Stimulated activated CD8-positive, alpha-beta memory T cell treated with anti-CD3 and anti-CD28 coated beads, Interleukin-4, amount 100 ng/mL, for 4 hours (primary cell): ENCODE measurements at regions not wholly inside any gene's neighbourhood (a gene's known extent, or its start where the extent isn't known, plus 50 kb on each side); places are given as distances from the start of the nearest gene placed in this dataset.

Experiments
- DNase-seq, 2 donors: peaks; one replicate each; pipeline ENCODE4 v3.0.0-alpha.2; 2020; ENCODE audit warnings: low read depth in 2 of 2, low spot score in 1 of 2

- DNase-seq = no peak
Measured at GRCh38 chr15:85976986-85977385, 102.7 kb upstream of the AGBL1 start.

- no peak for DNase-seq
Measured at GRCh38 chr15:85977586-85977985, 102.1 kb upstream of the AGBL1 start.

GRCh38 chr15:85979929-85980328, 99.7 kb upstream of the AGBL1 start:
- DNase-seq = no peak

- no peak for DNase-seq
Measured at GRCh38 chr15:85980946-85981345, 98.7 kb upstream of the AGBL1 start.

GRCh38 chr15:85984241-85984640, 95.4 kb upstream of the AGBL1 start:
- DNase-seq = no peak

DNA sequence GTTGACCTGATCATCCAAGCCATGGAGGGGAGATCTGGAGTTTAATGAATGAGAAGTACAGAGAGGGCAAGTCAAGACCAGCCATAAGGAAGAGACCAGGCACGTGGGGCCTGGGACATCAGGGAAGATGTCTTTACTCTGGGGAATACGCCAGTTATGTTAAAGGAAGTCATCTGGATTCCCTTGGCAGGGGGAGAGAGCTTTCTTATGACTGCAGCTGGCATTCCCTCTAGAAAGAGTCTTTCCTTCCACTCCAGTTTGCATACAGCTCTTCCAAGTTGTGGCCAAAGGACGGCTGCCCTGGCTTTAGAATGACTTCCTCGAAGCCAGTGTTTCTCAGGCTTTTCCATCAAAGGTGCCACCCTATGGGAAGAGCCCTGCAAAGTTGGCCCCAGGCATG, 93.6 kb upstream of the AGBL1 start:
- DNase-seq = no peak

DNA sequence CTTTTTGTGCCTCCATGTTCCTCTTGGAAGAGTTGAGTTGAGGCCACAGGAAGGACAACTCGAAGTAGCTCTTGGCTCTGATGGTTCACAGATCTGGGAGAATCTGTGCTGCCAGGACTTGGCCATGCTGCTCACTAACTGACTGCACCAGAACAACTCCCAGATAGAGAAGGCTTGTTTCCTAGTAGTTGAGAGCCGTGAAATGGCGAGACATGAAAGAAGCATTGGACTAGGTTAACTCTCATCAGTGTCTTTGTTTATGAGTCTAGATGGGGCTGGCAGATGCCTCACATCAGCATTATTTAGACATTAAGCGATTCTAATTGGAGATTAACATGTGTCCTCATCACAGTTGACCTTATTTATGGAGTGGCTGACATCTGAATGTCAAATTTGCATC, 92.9 kb upstream of the AGBL1 start:
- DNase-seq = no peak

- no peak for DNase-seq
Measured at GRCh38 chr15:85988741-85989140, 90.9 kb upstream of the AGBL1 start.

DNA sequence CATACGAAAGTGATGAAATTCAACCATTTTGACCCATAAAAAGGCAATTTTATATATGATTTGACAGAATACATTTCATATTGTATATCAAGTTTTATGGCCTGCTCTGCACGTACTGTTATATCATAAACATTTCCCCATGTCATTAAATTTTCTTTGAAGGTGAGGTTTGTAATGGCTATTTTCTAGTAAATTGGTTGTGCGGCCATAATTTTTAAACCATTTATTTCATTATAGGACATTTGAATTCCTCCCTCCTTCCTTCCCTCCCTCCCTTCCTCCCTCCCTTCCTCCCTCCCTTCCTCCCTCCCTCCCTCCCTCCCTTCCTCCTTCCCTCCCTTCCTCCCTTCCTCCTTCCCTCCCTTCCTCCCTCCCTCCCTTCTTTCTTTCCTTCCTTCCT, 87.4 kb upstream of the AGBL1 start:
- DNase-seq = no peak

GRCh38 chr15:85993116-85993515, 86.6 kb upstream of the AGBL1 start:
- no peak for DNase-seq

DNA sequence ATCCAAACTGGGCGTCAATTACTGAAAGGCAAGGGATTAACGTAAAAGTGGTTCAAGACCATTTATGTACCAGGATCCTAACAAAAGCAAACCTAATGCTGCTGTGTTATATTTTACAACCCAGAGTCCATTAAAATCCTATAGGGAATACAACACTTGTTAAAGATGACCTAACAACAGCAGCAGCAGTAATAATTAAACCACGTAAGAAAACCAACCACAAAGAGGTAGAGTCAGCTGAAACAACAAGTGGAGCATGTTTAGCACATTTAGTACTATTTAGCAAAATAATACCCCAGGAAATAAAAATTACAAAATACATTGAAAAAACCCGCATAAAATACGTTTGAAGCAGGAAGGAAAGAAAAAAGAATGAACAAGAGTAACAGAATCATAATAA, 82.1 kb upstream of the AGBL1 start:
- DNase-seq = no peak

DNA sequence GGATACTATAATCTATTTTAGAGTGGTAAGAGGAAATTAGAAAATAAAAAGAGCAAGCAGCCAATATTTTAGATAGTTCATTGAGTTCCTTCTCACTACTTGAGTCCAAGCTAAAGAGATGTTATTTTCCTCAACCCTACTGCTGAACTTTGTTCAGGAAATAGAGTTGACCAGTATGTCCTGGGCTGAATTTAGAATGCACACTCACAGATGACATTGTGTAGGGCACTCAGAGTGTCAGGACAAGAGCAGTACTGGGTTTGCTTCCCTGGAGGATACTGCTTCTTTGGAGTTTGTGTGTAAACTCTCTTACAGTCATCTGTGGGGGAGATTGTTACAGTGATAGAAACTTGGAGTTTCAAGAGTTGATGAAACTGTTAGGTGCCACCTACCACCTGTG, 80.0 kb upstream of the AGBL1 start:
- no peak for DNase-seq

- no peak for DNase-seq
Measured at GRCh38 chr15:86001200-86001599, 78.5 kb upstream of the AGBL1 start.

- DNase-seq = no peak
Measured at GRCh38 chr15:86002444-86002843, 77.2 kb upstream of the AGBL1 start.

DNA sequence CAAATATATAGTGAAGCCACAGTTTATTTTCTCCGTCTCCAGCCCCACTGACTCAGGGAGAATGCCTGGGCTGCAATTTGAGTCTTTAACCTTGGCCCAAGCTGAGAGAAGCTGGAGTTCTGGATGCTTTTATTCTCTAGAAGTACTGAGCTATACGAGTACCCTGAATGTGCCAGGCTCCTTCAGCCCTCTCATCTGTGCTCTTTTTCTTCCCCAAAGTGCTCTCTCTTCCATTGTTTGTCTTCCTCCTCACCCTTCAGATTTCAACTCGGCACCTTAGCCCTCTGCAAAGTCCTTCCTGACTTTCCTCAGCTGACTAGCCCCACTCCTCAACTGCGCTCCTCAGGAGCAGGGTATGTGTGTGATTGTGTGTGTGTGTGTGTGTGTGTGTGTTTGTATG, 75.6 kb upstream of the AGBL1 start:
- no peak for DNase-seq

GRCh38 chr15:86006546-86006945, 73.1 kb upstream of the AGBL1 start:
- DNase-seq = no peak

GRCh38 chr15:86009727-86010126, 69.9 kb upstream of the AGBL1 start:
- DNase-seq = no peak

- no peak for DNase-seq
Measured at GRCh38 chr15:86010398-86010797, 69.3 kb upstream of the AGBL1 start.

- DNase-seq = no peak
Measured at GRCh38 chr15:86010891-86011290, 68.8 kb upstream of the AGBL1 start.

- no peak for DNase-seq
Measured at GRCh38 chr15:86014016-86014415, 65.7 kb upstream of the AGBL1 start.

DNA sequence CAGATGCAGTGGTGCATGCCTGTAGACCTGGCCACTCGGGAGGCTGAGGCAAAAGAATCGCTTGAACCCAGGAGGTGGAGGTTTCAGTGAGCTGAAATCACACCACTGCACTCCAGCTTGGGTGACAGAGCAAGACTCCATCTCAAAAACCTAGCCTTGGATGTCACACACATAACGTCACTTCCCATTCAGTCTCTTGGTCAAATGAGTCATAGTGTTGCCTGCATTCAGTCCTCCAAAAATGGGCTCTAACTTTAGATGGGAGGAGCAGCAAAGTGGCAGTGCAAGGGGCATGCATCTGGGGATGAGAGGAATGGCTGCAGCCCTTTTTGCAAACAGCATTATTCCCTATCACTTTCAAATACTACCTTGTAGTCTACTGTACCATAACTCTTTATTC, 62.9 kb upstream of the AGBL1 start:
- DNase-seq = no peak

DNA sequence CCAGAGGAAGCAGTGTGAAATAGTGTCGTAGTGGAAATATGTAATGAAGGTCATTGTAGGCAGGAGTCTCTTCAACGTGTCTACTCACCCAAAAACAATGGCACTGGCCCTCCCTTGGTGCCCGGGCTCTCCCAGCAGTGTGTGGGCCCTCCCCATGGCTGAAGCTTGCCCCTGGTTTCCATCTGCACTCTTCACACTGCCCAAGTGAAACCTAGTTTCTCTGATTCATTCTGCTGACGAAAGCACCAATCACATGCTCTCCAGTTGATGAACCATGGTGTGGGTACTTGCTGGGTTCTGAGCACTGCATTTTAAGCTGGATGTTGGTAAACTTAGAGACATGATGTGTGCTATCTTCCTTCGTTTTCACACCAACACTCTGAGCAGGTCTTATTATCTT, 61.0 kb upstream of the AGBL1 start:
- DNase-seq = no peak

- DNase-seq = no peak
Measured at GRCh38 chr15:86021281-86022264, 58.1 kb upstream of the AGBL1 start.
